COLO668 (cell line): ENCODE measurements at regions not wholly inside any gene's neighbourhood (a gene's known extent, or its start where the extent isn't known, plus 50 kb on each side); places are given as distances from the start of the nearest gene placed in this dataset.

ENCODE experiments used
- DNase-seq: peaks from one replicate; lab custom pipeline; 2025; ENCODE audit not compliant: unreplicated experiment; lab: John Stamatoyannopoulos, UW

DNA sequence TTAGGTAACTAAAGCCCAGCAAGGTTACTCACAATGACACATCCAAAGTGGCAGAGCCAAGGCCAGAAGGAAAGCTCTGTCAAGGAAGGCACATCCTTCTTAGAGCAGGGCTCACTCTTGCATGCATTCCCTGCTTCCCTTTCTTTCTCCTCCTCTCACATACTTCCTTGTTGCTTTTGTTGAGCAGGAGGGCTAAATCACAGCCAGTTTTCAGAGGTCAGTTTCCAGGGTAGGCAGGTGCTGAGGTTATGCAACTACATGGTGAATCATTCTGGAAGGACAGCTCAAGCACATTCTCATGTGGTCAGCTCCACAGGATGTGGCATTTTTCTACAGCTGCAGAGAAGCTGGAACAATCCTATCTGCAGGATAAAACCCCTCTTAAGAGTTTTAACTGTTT, 275.6 kb downstream of the ZNF621 start:
- DNase-seq, result no peak

DNA sequence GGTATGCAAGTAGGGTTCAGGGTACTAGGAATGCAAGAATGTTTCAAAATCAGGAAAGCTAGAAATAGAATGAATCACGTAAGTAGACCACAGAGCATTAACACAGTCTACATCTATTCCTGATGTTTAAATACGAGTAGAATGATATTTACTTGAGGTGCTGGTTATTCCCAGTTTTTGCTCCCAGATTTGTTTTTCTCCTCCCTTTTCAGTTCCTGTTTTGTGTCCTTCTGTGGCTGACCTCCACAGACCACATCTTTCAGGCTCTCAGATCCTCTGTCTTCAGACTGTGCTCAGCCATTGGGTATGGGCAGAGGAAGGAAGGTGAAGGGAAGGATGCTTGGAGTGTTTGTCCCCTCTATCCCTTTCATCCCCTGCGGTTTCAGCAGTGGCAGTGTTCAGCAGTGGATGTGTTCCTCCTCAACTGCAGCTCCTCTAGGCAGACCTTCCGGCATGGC, 276.6 kb downstream of the ZNF621 start:
- no peak for DNase-seq

DNA sequence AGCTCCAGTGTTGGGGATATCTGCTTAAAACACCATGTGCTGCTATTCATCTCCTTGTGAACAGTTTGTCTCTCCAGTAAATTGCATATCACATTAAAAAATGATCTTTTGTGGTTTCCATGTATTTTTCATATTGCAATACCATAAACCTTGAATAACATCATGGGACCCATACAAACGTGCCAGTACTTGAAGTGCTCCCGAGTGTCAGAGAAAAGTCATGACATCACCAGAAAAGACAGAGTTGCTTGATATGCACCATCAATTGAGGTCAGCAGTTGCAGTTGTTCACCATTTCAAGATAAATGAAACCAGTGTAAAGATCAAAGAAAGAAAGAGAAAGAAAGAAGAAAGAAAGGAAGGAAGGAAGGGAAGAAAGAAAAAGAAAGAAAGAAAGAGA, 278.6 kb downstream of the ZNF621 start:
- no peak for DNase-seq

DNA sequence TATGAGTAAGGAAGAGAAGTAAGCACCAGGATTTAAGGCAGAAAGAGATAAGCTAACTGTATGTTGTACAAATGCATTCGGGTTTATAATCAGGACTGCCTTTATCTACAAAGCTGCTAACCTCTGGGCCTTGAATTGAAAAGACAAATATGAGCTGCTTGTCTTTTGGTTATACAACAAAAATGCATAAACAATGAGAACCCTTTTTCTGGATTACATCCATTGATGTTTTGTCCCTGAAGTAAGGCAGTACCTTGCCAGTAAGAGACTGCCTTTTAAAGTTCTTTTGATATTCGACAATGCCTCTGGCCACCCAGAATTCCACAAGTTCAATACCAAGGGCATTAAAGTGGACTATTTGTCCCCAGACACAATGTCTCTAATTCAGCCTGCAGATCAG, 280.7 kb downstream of the ZNF621 start:
- no peak for DNase-seq

DNA sequence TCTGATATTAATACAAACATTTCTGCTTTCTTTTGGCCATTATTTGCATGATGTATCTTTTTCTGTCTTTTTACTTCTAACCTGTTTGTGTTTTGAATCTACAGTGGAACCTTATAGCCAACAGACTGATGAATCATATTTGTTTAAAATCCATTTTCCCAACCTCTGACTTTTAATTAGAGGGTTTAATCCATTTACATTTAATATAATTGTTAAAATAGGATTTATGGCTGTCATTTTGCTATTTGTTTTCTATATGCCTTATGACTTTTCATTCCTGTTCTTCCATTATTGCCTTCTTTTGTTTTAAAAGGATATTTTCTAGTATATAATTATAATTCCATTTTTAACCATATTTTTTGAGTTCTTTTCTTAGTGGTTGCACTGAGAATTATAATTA, 286.1 kb downstream of the ZNF621 start:
- DNase-seq, result no peak

DNA sequence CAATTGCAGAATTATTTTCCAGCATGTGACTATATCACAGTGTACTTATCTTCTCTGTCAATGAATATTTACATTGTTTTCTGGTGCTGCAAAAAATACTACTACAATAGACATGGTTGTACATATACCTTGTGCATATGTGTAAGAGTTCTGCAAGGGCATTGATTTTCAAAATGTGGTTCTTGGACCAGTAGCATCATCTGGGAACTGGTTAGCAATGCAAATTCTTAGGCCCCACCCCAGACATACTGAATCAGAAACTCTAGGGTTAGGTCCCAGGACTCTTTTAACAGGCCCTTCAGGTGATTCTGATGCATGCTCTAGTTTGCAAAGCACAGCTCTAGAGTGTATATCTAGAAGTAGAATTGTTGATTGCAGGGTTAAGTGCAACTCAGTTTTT, 292.3 kb downstream of the ZNF621 start:
- no peak for DNase-seq

DNA sequence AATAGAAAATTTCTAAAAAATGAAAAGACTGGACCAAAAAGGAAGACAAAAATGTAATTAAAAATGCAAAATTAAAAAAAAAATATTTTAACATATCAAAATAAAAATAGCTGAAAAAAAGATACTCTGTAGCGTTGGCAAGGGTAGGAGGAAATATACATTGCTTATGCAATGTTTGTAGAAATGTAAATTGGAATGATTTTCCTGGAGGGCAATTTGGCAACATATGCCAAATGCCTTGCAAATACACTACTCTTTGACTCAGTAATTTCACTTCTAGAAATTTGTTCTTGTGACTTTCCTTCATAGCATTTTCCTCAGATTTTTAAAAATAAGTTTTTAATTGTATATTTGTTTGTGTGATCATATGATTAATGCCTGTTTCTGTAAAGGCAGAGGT, 296.6 kb downstream of the ZNF621 start:
- no peak for DNase-seq

DNA sequence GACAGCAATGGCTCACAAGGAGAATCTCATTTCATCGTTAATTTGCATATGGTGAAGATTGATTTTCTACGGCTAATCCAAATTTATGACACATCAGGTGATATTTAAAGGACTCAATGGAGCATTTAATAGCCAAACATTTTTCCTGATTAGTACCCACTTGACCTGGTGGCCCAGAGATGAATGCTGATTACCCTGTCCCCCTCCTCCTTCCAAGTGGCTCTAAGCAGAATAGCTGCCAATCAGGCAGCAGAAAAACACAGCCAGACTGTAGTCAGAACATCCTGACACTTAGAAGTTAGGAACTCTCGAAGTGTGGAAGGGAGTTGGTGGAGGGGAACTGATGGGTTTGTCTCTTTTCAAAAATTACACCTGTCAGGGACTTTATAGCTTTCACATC, 302.5 kb downstream of the ZNF621 start:
- no peak for DNase-seq

DNA sequence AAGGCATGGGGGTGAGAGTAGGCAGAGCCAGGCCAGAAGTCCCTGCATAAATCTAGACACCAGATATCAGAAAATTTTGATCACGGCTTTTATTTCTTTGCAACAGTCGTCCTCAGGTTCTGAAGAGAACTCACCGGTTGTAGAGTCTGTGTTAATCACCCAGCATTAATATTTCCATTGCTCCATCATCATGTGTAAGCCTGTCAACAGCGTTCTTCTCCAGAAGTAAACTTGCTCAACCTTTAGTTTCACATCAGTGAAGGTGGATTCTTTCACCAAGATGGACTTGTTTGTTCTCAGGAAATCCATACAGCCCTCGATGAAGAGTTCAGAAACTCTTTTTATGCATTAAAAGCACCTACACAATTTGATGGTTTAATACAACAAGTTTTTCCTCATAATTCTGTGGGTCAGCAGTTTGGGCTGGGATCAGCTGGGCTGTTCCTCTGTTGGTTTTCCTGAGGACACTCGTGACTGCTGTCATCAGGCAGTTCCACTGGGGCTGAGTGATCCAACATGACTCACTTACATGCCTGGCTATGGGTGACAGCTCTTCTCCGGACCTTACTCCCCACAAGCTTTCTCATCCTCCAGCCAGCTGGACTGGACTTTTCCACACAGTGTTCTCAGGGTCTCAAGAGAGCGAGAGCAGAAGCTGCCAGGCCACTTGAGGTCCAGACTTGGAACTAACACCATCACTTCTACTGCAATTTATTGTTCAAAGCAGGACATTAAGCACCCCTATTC, 303.4 kb downstream of the ZNF621 start:
- DNase-seq, result no peak

DNA sequence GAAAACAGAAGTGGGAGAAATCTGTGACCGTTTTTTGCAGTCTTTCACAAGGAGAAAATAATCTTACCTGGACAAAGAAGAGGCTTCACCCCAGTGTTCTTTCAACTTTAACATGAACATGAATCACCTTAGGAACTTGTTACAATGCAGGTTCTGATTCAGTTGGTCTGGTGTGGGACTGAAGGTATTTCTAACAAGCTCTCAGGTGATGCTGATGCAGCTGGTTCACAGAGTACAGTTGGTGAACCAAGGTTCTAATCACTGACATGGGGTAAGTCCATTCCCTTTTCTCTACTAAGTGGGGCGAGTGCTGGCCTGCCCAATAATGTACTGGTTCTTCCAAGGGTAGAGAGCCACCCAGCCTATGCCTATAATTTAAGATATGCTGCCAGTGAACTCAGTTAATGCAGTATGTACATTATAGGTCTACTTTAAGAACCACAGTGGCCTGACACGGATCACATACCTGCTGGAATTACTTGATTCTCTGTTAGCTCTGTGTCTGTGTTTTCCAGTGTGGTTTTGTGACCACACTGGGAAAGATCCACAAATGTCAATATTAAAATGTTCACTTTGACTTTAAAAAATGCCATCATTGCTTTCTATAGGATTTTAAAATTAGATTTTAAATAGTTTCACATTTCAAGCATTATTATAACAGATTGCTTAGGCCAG, 304.1 kb downstream of the ZNF621 start:
- DNase-seq, result no peak

DNA sequence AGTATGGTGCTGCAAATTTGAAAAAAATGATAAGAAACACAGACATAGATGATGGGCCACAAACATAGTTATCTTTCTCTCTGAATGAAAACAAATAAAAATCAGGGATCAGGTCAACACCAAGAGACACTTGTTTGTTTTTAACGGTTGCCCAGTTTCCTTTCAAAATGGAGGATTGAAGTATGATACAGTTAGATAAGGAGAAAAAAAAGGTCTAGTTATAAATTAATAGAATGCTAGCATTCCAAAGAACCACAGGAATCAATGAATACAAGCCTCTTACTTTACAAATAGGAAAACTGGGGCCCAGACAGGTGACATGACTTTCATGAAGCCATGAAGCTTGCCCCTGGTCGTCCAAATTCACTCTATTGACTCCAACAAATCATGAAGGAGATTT, 305.1 kb downstream of the ZNF621 start:
- no peak for DNase-seq

DNA sequence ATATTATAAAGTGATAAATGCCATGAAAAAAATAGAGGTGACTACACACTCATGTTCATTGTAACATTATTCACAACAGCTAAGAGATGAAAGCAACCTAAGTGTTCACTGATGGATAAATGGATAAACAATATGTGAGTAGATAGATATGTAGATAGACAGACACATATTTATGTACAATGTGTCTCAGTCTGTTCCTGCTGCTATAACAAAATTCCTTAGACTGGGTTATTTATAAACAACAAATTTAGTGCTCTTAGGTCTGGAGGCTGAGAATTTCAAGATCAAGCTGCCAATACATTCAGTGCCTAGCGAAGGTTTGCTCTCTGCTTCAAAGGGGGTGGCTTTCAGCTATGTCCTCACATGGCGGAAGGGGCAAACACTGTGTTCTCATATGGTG, 312.5 kb downstream of the ZNF621 start:
- DNase-seq, result no peak

DNA sequence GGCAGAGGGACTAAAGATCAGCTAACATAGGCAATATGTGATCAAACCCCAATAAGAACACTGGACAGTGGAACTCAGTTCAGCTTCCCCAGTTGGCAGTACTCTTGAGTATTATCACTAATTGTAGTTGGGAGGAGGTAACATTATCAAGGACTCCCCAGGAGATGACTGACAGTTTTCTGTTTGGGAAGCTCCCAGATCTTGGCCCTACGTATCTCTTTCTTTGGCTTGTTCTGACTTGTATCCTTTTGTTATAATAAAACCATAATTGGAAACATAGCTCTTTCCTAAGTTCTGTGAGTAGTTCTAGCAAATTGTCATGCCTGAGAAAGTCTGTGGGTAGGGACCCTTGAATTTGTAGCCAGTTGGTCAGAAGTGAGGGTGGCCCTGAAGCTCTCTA, 316.4 kb downstream of the ZNF621 start:
- DNase-seq, result no peak

DNA sequence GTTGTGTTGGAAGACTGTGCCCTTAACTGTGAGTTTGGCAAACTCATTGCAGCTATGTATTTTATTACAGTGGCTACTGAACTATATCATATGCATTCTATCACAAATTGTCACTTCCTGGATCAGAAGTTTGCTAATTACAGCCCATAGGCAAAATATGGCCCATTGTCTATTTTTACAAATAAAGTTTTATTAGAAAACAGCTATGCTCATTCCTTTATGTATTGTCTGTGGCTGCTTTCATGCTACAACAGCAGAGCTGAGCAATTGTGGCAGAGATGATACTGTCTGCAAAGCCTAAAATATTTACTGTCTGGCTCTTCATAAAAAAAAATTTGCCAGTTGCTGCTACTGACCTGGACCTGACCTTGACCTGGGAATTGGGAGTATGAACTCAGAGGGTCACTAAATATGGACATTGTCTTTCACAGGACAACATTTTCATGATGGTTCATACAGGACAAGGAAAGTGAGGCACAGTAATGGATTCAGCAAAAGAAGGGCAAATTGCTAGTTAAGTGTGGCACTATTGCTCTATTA, 316.9 kb downstream of the ZNF621 start:
- no peak for DNase-seq

DNA sequence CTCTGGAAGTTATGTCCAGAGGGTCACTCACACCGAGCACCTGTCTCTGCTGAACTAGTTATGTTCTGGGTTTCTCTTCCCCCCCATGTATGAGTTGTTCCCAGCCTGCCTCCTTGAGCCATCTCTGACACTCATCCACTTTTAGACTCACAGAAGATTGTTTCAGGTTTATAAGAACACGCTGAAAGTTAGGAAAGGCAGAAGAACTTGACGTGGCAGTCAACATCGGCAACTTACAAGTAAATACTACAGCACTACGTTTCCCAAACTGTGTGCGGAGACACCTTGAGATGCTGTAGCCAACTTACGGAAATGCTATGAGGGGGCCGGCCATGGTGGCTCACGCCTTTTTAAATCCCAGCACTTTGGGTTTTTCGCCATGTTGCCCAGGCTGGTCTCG, 318.0 kb downstream of the ZNF621 start:
- no peak for DNase-seq

DNA sequence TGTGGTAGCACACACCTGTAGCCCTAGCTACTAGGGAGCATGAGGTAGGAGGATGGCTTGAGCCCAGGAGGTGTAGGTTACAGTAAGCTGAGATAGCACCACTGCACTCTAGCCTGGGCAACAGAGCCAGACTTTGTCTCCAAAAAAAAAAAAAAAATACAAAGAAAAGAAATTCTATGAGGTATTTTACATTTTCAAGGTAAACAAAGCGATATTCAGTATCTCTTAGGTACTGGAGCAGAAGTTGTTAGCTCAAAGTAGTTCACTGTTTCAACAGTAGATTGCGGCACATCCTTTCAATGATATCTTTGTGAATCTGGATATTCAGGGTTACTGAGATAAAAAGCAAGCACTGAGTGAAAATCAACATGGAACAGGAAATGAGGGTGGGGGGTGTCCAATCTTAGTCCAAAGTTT, 318.5 kb downstream of the ZNF621 start:
- no peak for DNase-seq

DNA sequence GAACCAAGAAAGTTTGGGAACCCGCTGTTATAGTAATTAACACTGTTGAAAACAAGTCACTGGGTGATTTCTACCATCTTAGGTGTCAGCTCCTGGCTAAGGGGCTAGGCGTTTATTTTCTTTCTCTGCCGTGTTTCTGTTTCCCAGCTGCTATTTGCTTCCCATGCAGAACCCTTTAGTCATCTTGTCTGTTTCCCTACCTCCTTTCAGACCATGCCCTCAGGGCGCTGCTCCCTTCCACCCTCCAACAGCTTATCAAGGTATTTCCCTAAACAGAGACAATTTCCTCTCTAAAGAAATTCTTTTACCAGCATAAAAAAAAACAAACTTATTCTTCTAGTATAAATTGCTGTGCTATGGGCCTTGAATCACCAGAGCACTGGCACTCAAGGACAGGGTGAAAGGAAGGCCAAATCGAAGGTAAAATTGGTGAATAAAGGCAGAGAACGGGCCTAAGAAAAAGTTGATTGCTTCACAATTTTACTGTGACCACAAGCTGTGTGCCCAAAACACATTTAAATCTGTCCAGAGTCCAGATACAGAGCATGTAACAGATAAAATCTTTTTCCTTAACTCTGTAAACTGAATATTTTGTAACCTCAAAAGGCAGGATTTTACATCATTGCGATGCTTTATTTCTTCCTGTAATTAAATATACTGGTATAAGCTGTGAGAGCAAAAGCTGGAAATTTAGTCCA, 319.2 kb downstream of the ZNF621 start:
- no peak for DNase-seq

DNA sequence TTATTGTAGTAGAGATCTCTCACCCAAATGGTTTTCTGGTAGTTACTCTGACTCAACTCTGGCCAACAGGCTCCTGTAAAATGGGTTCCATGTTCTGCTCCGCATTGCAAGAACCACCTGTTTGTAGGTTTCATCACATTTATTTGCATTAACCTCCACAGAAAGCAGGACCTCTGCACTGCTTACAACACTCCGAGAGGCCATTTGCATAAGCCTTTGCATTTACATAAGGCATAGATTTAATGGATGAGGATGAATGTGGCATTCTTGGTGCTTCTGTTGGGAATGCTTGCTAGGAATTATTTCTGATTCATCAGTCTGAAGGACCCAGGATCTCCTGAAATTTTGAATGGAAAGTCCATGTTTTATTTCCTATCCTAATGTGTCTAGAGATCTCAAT, 320.1 kb downstream of the ZNF621 start:
- DNase-seq, result no peak

DNA sequence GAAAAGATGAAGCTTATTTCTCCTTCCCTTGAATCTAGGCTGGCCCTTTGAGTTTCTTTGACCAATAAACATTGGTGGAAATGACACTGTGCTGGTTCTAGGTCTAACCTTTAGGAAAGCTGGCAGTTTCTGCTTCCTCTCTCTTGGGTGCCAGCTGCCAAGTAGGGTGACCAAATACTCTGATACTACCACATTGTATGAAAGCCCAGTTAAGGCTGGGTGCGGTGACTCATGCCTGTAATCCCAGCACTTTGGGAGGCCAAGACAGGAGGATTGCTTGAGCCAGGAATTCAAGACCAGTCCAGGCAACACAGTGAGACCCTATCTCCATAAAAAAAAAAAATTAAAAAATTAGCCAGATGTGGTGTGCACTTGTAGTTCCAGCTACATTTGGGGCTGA, 320.7 kb downstream of the ZNF621 start:
- no peak for DNase-seq

DNA sequence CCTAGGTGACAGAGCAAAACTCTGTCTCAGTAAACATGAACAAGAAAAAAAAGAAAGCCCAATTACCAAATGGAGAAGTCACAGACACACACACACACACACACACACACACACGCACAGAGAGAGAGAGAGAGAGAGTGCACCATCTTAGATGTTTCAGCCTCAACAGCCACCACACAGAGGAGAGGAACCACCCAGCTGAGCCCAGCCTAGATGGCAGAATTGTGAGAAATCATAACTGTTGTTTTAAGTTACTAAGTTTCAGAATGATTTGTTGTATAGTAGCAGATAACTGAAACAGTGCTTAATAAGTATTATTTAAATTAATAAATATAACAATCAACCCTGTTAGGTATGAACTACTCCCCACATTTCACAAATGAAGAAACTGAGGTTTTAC, 321.2 kb downstream of the ZNF621 start:
- DNase-seq, result no peak

DNA sequence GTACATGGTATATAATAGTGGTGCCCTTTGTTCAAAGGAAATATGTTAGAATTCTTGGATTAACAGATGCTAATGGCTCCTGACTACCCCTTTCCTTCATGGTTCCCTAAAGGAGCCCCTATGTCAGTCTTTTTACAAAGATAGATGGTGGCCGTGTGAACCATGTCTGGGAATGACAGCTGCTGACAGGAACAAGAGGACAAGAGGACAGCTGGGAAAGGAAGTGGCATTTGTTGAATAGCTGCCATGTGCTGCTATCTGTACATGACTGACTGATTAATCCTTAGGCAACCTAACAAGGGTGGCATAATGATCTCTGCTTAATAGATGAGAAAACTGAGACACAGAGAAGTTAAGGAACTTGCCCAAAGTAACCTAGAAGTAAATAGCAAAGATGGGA, 321.7 kb downstream of the ZNF621 start:
- no peak for DNase-seq

DNA sequence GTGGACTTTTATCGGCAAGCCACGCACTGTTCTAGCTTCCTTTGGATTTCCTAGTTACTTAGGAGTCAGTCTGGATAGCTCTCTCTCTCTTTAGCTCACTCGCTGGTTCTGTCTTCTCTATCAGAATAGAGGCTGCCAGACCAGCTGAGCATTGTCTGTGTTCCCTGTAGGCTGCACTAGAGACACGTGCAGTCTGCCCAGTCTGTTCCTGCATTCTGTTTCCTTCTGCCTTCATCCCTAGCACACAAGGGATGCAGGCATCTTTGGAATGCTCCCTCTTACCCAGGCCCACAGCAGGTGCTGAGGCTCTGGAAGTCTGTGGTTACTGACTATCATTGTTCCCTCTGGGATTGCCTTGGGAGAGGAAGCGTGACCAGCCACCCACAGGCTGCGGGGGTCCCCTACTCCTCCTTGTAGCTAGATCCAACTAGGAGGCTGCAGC, 322.8 kb downstream of the ZNF621 start:
- no peak for DNase-seq
